ENCODE measurements at regions not wholly inside any gene's neighbourhood (a gene's known extent, or its start where the extent isn't known, plus 50 kb on each side); places are given as distances from the start of the nearest gene placed in this dataset.

DNA sequence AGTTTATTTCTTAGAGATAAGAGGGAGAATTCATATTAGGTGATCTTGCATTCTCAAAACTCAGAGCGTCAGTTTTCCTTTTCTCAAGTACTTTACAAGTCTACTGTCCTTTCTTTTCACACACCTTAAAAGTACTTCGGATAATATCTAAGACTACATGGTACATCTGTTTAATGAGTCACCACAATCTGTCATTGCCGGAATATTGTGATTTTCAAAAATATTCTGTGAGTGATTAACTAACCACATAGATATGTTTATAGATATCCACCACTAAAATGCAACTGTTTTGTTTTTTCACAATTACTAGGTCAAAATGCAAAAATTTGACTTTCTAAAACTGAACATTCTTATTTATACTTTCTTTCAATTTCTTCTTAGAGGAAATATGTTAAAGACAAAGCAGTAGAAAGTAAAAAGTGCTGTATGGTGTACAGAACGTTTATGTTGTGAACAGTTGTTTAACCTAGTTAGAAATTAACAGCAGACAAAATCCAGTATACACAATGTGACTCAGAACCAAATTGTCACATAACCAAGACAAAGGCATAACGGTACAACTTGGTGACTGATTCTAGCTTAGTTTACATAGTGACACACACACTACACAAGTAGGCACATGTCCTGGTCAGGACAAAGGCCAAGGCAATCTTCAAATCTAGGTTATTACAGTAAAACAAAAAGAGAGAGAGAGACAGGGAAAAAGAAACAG, 482.9 kb downstream of the NAF1 start:
- DNase-seq (ENCODE audit: low read depth) = no peak
- H3K4me3 ChIP-seq (ENCODE audit: low read depth, low read length) = no peak overlapping the region
- TF ChIP-seq, protein P1, sequence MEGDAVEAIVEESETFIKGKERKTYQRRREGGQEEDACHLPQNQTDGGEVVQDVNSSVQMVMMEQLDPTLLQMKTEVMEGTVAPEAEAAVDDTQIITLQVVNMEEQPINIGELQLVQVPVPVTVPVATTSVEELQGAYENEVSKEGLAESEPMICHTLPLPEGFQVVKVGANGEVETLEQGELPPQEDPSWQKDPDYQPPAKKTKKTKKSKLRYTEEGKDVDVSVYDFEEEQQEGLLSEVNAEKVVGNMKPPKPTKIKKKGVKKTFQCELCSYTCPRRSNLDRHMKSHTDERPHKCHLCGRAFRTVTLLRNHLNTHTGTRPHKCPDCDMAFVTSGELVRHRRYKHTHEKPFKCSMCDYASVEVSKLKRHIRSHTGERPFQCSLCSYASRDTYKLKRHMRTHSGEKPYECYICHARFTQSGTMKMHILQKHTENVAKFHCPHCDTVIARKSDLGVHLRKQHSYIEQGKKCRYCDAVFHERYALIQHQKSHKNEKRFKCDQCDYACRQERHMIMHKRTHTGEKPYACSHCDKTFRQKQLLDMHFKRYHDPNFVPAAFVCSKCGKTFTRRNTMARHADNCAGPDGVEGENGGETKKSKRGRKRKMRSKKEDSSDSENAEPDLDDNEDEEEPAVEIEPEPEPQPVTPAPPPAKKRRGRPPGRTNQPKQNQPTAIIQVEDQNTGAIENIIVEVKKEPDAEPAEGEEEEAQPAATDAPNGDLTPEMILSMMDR (IDR thresholded peaks at IDR 0.05; ENCODE audit: insufficient read depth, low read depth, low read length, missing control alignments) = no peak

DNA sequence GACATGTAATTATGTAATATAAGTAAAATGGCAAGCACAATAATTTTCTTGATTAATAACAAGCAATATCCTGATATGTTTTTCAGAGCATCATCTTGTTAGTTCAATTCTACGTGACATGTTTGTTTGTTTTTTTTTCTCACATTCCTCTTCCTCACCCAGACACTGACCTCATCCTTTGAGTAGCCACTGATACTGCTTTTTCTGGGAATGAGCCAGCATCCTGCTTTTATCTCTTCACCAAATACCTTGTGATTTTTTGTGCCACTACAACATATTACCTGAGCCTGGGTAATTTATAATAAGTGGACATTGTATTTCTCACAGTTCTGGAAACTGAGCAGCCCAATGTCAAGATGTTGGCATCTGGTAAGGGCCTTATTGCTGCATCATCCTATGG, 484.0 kb downstream of the NAF1 start:
- DNase-seq (ENCODE audit: low read depth) = no peak
- no peak overlapping the region for H3K4me3 ChIP-seq (ENCODE audit: low read depth, low read length)
- TF ChIP-seq, protein P1 (IDR thresholded peaks at IDR 0.05; ENCODE audit: insufficient read depth, low read depth, low read length, missing control alignments) = no peak

DNA sequence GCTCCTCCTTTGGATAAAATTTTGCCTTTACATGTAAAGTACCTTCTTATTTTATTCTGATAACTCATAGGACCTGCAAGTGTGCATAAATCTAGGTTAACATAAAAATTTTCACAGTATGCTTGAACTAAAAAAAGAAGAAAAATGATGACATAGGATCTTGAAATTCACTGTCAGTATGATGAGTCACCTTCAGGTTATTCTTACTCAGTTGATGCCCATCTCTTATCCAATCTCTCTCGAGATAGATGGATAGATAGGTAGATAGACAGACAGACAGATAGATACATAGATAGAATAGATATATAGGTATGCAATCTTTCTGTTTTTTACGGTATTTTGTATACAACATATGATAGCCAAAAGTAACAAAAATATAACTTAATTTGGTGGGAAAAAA, 485.5 kb downstream of the NAF1 start:
- no peak for DNase-seq (ENCODE audit: low read depth)
- TF ChIP-seq, protein P1 (IDR thresholded peaks at IDR 0.05; ENCODE audit: insufficient read depth, low read depth, low read length, missing control alignments) = no peak
- no peak overlapping the region for H3K4me3 ChIP-seq (ENCODE audit: low read depth, low read length)

DNA sequence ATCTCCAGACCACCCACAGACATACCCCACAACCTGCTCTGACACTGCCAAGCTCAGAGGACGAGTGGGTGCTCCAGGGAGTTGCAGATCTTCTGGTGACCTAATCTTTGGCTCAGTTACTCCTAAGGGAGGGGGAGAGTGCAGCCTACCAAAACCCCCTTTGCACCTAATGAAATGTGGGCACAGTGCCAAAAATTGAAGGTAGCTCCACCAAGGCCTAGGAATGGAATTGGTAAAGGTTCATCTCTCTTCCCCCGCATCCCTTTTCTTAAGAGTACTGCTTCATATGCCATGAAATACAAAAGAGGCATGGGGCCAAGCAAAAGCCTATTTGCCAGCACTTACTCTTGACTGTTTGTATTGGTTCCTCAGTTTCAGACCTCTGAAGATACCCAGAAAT, 491.0 kb downstream of the NAF1 start:
- TF ChIP-seq, protein P1 (IDR thresholded peaks at IDR 0.05; ENCODE audit: insufficient read depth, low read depth, low read length, missing control alignments) = no peak
- H3K4me3 ChIP-seq (ENCODE audit: low read depth, low read length) = no peak overlapping the region
- DNase-seq (ENCODE audit: low read depth) = no peak

DNA sequence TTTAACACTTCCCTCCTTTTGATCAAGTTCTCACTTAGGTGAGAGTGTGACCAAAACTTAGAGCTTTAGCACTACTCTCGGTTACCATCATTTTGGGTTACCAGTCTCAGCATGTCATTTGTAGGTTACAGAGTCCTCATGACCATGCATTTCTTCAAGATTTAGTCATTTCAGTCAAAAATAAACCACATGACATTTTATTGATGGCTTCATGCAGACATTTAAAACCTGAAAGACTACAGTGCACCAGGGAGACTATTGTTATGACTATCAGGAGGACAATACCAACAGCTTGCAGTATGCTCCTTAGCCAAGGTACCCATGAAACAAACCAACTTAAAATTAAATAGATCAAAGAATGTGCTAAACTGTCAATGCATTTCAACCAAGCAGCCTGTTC, 498.1 kb upstream of the FSTL5 start:
- peak; percentile 9 for DNase-seq (ENCODE audit: low read depth)
- TF ChIP-seq, protein P1 (IDR thresholded peaks at IDR 0.05; ENCODE audit: insufficient read depth, low read depth, low read length, missing control alignments) = no peak
- H3K4me3 ChIP-seq (ENCODE audit: low read depth, low read length) = no peak overlapping the region

DNA sequence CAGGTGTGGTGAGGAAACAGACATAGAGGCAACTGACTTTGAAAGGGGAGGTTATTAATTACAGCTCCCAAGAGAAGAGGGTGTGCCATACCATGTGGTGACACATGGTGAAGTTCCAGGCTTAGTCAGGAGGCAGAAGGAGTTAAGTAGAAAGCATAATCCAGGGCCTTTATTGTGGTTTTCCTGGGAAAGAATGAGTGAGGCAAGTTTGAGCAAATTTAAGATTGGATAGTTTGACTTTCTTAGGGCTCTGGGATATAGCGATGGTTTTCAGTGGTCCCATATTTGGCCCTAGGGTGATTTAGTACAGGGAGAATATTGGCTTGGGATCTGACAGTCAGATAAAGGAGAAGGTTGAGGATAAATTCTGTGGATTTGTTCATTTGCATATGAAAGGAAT, 495.9 kb upstream of the FSTL5 start:
- DNase-seq (ENCODE audit: low read depth) = no peak
- TF ChIP-seq, protein P1 (IDR thresholded peaks at IDR 0.05; ENCODE audit: insufficient read depth, low read depth, low read length, missing control alignments) = no peak
- H3K4me3 ChIP-seq (ENCODE audit: low read depth, low read length) = no peak overlapping the region

DNA sequence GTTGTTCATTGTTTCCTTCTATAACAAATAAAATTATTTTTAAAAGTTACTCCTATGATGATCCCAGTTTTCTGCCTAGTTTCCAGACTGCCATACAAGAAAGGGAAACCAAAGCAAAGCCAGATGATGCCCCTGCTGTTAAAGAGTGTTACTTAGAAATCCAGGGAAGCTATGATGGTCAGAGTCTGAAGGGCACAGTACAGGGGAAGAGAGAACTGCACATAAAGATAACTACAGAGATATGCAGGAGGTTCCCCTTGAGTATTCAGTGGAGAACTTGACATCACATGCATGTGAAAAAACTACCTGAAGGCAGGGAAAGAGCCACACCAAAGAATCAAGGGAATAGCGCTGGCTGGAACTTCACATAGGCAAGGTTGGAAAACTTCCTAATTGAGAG, 494.2 kb upstream of the FSTL5 start:
- TF ChIP-seq, protein P1 (IDR thresholded peaks at IDR 0.05; ENCODE audit: insufficient read depth, low read depth, low read length, missing control alignments) = no peak
- DNase-seq (ENCODE audit: low read depth) = no peak

More for the DNA sequence above, 494.2 kb upstream of the FSTL5 start:
- no peak overlapping the region for H3K4me3 ChIP-seq (ENCODE audit: low read depth, low read length)

Measured in GM12865 (cell line).